ENCODE measurements at regions not wholly inside any gene's neighbourhood (a gene's known extent, or its start where the extent isn't known, plus 50 kb on each side); places are given as distances from the start of the nearest gene placed in this dataset.

GRCh38 chr1:96191165-96191564 is 530.4 kb upstream of the PTBP2 start:
- no peak for FAIRE-seq
- POLR2A ChIA-PET (ENCODE audit: partially characterized antibody), result no interaction called here
- WGBS, 2 experiments (ENCODE audit: extremely low coverage in 1 of 2, insufficient coverage in 1 of 2, insufficient read length in 1 of 2, insufficient replicate concordance in 2 of 2, low coverage in 1 of 2, low lambda C conversion rate in 2 of 2, missing lambda C conversion rate in 1 of 2), result 41% methylated on average over 2 of the region's 2 CpGs; no CpG with 5 or more reads in 1 of the 2 experiments
- no peak for TF ChIP-seq USF2 (IDR thresholded peaks at IDR 0.05; ENCODE audit: low read length)
- TF ChIP-seq BCL11A (IDR thresholded peaks at IDR 0.05; ENCODE audit: low read depth in 2 of 2, low read length in 2 of 2), result no peak
- no peak for TF ChIP-seq FOSL1 (IDR thresholded peaks at IDR 0.05; ENCODE audit: insufficient read depth, low read depth, low read length)
- TF ChIP-seq CBX5 (IDR thresholded peaks at IDR 0.05; ENCODE audit: low read depth, low read length), result no peak
- TF ChIP-seq TAF1 (IDR thresholded peaks at IDR 0.05; ENCODE audit: low read depth, low read length), result no peak
- no peak for TF ChIP-seq GTF2F1 (IDR thresholded peaks at IDR 0.05; ENCODE audit: borderline replicate concordance, low read depth, low read length)
- no peak for TF ChIP-seq KDM1A (IDR thresholded peaks at IDR 0.05; ENCODE audit: borderline replicate concordance, low read length)
- no peak for TF ChIP-seq NANOG (IDR thresholded peaks at IDR 0.05; ENCODE audit: insufficient read depth, low read depth, low read length, poor library complexity, severe bottlenecking)
- no peak for TF ChIP-seq KDM5A (IDR thresholded peaks at IDR 0.05; ENCODE audit: low read length)
- TF ChIP-seq EP300 (IDR thresholded peaks at IDR 0.05; ENCODE audit: borderline replicate concordance in 1 of 2, low read depth in 2 of 2, low read length in 2 of 2), result no peak
- no peak for TF ChIP-seq RFX5 (IDR thresholded peaks at IDR 0.05; ENCODE audit: borderline replicate concordance, low read depth, low read length)
- no peak for TF ChIP-seq NRF1 (IDR thresholded peaks at IDR 0.05; ENCODE audit: low read depth, low read length)
- no peak for TF ChIP-seq SP1 (IDR thresholded peaks at IDR 0.05; ENCODE audit: low read depth, low read length)

More at GRCh38 chr1:96191165-96191564, 530.4 kb upstream of the PTBP2 start:
- Histone ChIP-seq H4K91ac (replicated peaks; ENCODE audit: insufficient read length, low read length) (no peak overlapping the region), H4K8ac (ENCODE audit: extremely low read depth, insufficient read depth, low read length) (no peak overlapping the region), H3K4me2 (ENCODE audit: insufficient read depth in 1 of 2, low read depth in 2 of 2, low read length in 2 of 2) (no peak overlapping the region), H2BK20ac (ENCODE audit: low read length) (no peak overlapping the region), H3K23me2 (ENCODE audit: low read depth, low read length) (no peaks in the 10 kb centered on the region), H3K4me1 (replicated peaks in 1 of 4; ENCODE audit: control insufficient read depth in 3 of 4, insufficient read depth in 4 of 4, low read length in 3 of 4) (peaks cover 0 to 11% (median 0%) of the 10 kb centered on the region in 4 experiments; a peak in 1 of 7 replicates), H2BK120ac (replicated peaks; ENCODE audit: low read depth, low read length) (no peak overlapping the region), H2BK5ac (ENCODE audit: low read depth, low read length) (no peak overlapping the region), H3K79me2 (ENCODE audit: control insufficient read depth in 1 of 2, insufficient read depth in 2 of 2, low read length in 2 of 2) (no peaks in the 10 kb centered on the region), H2AFZ (ENCODE audit: low read length) (no peak overlapping the region), H3K4ac (replicated peaks; ENCODE audit: insufficient read length, low read depth, low read length) (no peak overlapping the region), H3K14ac (ENCODE audit: insufficient read length) (no peak overlapping the region), H3K36me3 (ENCODE audit: control insufficient read depth in 2 of 4, insufficient read depth in 4 of 4, low read length in 3 of 4) (peaks cover 0 to 6% (median 3%) of the 10 kb centered on the region in 4 experiments; a peak in 4 of 8 replicates), H2AK5ac (ENCODE audit: low read depth, low read length) (no peak overlapping the region), H3K27me3 (replicated peaks in 1 of 4; ENCODE audit: control insufficient read depth in 3 of 4, extremely low read depth in 1 of 4, insufficient read depth in 3 of 4, low read length in 3 of 4) (no peaks in the 10 kb centered on the region), H2BK12ac (ENCODE audit: low read depth, low read length) (no peak overlapping the region), H3K9ac (replicated peaks in 1 of 4; ENCODE audit: extremely low read depth in 1 of 4, low read depth in 3 of 4, low read length in 3 of 4) (no peak overlapping the region), H3K9me3 (ENCODE audit: insufficient read depth in 2 of 2, low read depth in 1 of 2, low read length in 1 of 2) (peaks cover 21 to 26% of the 10 kb centered on the region in 2 experiments), H3K23ac (ENCODE audit: insufficient read length) (no peak overlapping the region), H2BK15ac (ENCODE audit: low read length) (no peak overlapping the region), H4K20me1 (replicated peaks in 1 of 2; ENCODE audit: control insufficient read depth in 1 of 2, insufficient read depth in 2 of 2, low read length in 2 of 2) (no peaks in the 10 kb centered on the region), H3K4me3 (ENCODE audit: extremely low read depth in 1 of 4, insufficient read depth in 2 of 4, low read depth in 3 of 4, low read length in 4 of 4) (no peak overlapping the region), H3K56ac (replicated peaks; ENCODE audit: insufficient read length, low read depth, low read length) (no peak overlapping the region), H3K27ac (ENCODE audit: low read depth, low read length) (no peak overlapping the region), H3K79me1 (ENCODE audit: low read depth, low read length) (no peaks in the 10 kb centered on the region), H4K5ac (ENCODE audit: insufficient read length, low read depth, low read length) (no peak overlapping the region), H3K18ac (ENCODE audit: extremely low read depth, low read length) (no peak overlapping the region)
- CTCF ChIA-PET (ENCODE audit: partially characterized antibody), result no interaction called here
- DNase-seq (ENCODE audit: low read depth in 1 of 2, low spot score in 2 of 2), result no peak

Data from H1 (cell line).